Stimulated activated CD4-positive, alpha-beta T cell treated with anti-CD3 and anti-CD28 coated beads, TNF-alpha, amount 100 ng/mL, for 1 hour (primary cell): ENCODE measurements at regions not wholly inside any gene's neighbourhood (a gene's known extent, or its start where the extent isn't known, plus 50 kb on each side); places are given as distances from the start of the nearest gene placed in this dataset.

Experiments
- DNase-seq, 3 donors: peaks; one replicate each; pipeline ENCODE4 v3.0.0-alpha.2; 2020; ENCODE audit warnings: low read depth in 3 of 3, low spot score in 1 of 3

DNA sequence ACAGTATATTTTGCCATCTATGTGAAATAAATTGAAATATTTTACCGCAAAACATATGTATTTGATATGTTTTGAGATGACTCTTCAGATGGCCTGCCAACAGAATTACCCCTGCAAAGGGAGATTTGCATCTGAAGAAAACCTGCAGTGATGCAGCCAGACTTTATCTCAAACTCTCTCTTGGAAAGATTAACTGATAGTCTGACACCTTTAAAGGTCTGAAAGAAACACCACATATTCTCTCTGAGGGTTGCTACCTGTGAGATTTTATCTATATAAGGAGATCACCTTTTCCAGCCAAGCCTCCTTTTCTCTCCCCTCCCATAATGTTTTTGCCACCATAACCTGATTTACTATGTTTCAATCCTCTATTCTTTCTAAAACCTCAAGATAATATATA lies 1106.3 kb upstream of the IGFBP7 start:
- no peak for DNase-seq

DNA sequence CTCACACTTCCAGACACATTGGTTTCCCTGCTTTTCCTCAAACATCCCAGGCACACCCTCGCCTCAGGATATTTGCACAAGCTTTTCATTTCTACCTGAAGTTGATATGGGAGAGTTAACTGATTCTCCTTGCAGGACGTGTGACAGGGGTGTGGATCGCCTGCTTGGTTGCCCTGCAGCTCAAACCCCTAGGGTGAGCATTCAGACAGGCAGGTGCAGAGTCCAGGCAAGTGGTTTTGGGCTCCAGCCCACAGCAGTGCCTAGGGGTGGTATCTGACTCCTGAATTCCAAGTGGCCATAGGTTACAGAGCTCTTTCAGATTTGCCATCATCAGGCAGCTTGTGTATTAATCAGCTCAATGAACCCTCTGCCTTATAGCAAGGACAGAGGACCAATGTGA lies 1104.2 kb upstream of the IGFBP7 start:
- no peak for DNase-seq

DNA sequence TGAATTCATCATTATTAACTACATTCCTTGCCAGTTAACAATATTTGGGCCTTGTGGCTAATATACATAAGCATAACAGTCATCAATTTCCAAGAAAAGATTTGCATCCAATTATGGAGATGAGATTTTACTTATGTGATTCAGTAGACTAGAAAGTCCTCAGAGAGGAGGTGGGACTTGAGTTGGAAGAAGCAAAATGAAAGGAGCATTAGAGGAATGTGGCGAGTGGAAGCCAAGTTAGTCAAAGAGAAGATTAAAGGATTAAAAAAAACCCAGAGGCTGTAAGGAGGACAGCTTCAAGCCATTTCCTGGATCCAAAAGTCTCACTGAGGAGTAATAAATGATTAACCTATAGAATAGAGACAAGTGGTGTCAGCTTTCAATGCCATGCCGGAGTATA lies 1099.4 kb upstream of the IGFBP7 start:
- no peak for DNase-seq

DNA sequence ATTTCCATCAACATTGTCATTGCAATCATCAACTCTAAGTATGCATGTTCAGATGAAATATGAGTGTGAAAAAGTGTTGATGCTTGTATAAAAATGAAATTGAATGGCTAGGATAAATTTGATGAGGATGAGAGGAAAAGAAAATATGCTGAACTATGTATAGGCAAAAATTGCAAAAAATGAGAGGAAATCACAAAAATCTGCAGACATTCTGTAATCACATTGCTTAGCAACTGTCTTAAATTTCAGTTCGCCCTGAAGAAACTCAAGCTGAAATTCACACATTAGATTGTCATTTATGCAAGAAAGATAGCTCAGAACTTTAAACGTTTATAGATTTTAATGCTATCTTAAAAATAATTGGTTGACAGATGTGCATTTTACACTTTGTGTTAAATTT lies 1098.8 kb upstream of the IGFBP7 start:
- no peak for DNase-seq

DNA sequence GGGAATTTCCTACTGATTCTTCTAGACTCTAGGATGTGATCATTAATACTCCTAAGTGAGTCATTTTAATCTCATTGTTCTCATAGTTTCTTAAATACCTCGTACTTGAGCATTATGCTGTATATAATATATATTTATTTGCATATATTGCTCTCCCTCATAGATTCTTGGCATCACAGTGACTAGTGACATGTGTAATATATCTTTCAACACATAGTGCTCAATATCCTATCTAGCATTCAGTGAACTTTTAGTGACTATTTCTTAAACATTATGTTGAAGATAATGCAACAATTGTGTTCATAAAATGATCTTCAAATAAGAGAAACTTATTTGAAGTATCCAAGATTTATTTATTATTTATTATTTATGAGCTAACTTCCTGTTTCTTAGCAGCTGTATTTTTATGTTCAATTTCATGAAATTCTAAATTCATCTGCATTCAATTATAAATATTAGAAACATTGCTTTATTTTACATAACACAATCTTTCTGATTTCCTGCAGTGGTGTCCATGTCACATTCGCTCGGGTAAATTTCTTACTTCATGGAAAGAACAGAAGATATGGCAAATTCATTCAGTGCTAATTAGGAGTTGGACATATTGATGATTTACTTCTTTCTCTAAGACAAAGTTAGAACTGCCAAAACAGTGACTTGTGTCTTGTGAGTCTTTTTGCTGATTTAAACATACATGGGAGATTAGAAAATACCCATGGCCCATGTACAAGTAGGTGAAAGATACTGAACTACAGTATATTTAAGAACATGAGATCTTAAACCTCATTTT lies 1095.5 kb upstream of the IGFBP7 start:
- DNase-seq = no peak

DNA sequence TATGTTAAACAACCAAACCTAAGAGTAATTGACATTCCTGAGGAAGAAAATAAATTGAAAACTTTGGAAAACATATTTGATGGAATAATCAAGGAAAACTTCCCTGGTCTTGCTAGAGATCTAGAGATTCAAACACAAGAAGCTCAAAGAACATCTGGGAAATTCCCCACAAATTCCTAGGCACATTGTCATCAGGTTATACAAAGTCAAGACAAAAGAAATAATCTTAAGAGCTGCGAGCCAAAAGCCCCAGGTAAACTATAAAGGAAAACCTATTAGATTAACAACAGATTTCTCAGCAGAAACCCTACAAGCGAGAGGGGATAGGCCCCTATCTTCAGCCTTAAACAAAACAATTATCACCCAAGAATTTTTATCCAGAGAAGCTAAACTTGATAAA lies 1082.0 kb upstream of the IGFBP7 start:
- no peak for DNase-seq

DNA sequence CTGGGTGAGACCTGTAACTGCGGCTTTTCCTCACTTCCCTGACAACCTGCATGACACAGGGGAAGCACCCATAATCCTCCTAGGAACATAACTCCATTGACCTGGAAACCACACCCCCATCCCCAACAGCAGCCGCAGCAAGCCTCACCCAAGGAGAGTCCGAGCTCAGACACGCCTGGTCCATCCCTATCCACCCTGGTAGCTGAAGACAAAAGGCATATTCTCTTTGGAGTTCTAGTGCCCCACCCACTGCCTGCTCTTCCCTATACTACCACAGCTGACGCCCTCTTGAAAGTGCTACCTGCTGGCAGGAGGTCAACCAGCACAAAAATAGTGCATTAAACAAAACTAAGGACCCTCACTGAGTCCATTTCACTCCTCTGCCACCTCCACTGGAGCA lies 1080.9 kb upstream of the IGFBP7 start:
- no peak for DNase-seq

DNA sequence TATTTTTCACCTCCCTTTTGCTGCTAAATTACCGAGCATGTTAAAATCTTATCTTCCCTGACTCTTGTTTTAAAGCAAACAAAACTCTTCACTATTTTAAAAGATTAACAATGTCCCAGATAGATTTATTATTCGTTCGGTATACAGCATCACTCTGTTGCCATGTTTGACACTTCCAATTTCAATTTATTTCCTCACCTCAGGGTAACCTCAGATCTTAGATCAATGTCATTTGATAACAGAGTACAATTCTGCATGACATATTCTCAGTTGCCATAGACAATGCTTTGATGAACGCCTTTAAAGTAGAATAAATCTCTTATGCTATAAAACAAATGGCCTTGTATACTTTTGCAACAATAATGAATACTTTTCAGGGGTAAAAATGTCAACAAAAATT lies 1078.1 kb upstream of the IGFBP7 start:
- DNase-seq = no peak

DNA sequence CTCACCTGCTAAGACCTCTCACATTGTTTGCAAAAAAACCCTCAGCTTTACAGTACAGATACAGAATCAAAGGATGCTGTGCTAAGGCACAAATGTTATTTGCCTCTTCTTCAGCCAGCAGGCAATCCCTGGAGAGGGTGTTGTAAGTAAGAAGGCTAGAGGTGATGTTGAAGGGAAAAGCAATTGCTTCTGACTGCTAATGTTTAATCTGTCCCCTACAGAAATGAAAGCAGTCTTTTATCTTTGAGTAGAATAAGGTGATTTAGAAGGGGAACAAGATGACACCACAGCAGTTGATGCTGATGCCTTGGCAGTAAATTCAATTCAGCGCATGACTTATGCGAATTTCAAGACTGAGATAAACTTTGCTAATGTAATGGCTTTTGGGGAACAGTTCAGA lies 1064.8 kb upstream of the IGFBP7 start:
- no peak for DNase-seq

DNA sequence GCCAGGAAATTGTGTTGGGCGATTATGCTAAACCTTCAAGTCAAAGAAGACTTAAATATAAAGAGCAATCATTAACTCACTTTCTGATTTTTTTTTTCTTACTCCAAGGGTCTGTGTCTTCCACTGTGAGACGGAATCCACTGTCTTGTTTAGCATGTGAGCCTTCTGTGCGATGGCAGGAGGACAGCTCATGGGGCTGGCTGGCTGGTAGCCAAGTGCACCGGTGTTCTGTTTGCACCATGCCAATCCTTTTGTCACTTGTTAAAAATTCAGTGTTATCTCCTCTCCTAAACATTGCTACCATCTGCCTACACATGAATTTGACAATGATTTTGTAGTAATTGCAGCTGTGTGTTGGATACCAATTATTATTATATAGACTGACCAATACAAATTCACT lies 1056.3 kb upstream of the IGFBP7 start:
- no peak for DNase-seq

DNA sequence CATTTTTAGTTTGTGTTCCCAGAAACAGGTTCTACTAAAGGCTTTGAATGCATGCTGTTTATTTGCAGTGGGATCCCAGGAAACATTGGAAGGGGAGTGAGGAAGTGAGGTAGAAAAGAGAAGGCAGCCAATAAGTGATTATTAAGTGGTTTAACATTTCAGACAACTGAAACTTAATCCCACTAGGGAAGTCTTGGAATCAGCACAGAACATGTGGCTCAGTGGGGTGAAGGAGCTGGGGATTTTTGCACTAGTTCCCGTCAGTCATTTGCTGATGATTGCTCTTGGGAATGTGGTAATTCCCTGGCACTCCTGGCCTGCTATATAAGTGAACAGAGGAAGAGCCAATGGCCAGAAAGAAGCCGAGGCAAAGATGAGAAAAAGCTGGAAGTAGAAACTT lies 1053.0 kb upstream of the IGFBP7 start:
- DNase-seq = no peak

DNA sequence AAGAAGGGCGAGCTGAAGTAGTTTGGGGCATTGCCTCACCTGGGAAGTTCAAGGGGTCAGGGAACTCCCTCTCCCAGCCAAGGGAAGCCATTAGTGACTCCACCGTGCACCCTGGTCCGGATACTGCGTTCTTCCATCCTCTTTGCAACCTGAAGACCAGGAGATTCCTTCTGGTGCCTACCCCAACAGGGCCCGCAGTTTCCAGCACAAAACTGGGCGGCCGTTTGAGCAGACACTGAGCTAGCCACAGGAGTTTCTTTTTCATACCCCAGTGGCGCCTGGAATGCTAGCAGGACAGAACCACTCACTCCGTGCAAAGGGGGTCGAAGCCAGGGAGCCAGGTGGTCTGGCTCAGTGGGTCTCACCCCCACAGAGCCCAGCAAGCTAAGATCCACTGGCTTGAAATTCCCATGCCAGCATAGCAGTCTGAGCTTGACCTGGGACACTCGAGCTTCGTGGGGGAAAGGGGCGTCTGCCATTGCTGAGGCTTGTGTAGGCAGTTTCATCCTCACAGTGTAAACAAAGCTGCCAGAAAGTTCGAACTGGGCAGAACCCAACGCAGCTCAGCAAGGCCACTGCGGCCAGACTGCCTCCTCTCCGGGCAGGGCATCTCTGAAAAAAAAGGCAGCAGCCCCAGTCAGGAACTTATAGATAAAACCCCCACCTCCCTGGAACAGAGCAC lies 1039.4 kb upstream of the IGFBP7 start:
- no peak for DNase-seq

DNA sequence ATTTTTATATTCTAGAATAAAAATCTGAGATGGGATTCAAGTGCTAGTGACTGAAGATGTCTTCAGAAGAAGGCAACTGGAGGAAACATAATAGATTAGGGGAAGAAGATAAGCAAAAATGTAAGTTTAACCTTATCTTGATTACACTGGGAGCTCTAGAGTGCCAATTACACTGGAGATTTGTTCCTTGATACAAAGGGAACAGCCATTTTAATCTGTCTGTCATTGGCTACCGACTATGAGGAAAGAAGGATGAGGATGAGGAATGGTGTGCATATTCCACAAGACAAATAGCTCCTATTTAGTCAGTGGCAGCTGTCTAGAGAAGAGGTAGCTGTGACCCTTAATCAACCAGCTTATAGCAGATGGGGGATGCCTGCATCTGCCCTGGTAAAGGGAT lies 1034.5 kb upstream of the IGFBP7 start:
- no peak for DNase-seq

DNA sequence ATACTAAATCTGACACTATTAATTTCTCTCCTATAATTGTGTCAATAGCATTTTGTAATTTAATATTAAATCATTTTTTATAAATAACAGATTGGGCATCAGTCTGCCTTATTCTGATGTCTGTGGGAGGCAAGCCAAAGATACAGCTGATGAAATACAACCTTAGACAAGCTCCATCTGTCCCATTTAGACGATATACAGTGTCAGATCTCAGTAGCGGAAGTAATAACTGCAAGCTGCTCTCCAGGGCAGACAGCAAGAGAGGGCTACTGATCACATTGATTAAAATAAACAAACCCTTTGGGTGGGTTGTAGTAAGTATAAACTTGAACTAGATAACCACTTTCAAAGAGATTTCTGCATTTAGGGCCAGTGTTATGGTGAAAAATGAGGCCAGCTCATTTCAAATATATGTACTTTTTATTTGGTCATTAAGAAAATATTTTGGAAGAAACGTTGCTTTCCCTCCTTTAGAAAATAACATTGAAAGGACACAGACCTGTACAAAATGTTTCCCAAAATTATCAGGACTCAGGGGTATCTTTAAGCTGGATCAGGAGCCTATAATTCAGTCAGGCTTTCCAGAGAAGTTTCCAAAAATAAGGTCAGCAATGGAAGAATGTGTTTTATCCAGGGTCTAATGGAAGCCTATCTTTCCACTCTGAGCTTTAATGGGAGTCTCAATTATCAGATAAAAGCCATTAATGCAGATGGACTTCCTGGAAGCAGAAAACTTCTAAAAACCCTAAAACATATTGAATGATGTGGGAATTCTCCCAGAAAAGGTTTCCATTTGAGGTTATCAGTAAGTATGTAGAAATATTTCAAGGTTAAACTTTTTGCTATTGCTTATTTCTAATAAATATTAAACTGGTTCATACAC lies 1028.8 kb upstream of the IGFBP7 start:
- DNase-seq = no peak

DNA sequence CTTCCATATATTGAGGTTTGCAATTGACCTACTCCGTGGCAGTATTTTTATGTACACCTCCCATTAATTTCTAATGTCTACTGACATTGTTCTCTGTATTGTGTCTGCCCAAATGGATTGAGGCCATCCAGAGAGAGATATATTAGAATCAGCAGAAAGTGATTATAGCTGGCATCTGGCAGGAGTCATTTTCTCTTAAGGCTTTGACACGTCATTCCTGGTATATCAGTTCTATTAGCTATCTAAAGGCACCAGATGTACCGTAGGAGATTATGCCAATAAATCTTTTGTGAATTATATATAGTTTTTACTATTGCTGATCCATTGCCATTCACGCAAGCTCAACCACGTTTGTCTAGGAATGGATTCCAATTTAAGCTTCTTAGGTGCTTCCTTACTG lies 1026.4 kb upstream of the IGFBP7 start:
- no peak for DNase-seq

DNA sequence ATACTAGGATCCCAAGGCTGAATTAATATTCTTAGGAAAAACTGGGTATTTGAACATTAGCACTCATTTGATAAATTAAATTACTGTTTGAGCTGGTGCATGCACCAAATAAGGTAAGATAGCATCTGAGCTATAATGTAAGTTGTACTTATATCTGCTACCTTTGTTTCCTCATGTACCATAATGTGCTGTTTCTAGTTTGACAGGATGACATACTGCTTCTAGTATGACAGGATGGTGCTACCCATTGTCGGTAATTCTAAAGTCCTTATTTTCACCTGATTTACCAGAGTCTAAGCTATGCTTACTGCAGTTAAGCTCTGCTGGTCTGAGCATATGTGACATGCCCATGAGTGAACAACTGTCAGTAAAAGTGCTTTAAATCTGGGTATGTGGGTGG lies 1017.5 kb upstream of the IGFBP7 start:
- DNase-seq = no peak

DNA sequence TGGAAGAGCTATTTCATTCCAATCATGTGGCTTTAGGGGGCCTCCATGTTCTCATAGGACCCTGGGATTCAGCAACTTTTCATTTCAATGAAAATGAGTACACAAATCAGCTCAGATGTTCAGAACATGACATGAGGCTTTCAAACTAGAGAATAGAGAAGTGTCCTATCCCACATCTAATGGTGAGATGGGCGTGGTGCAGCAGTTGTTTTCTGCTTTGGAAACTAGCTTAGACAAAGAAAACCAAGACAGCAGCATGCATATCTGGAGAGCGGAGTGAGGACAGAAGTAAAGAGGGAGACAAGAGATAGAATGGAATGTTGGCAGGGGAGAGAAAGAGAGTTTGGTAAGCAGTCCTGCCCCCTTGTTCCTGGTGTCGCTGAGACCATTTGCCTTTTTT lies 1009.1 kb upstream of the IGFBP7 start:
- DNase-seq = no peak

DNA sequence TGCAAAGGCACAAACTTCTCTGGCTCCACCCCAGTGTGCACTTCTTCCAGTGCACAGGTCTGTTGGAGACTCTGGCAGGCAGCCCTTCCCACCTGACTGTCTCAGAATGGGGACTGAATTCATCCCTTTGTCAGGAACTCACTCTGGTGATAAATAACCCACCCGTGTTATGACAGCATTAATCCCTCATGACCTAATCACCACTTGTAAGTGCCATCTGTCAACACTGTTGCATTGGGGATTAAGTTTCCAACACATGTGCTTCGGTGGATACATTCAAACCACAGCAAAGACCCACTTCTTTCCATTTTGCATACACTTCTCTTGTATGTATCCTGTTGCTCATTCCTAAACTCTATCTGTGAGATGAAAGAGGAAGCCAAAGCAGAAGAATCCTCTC lies 1002.9 kb upstream of the IGFBP7 start:
- no peak for DNase-seq

DNA sequence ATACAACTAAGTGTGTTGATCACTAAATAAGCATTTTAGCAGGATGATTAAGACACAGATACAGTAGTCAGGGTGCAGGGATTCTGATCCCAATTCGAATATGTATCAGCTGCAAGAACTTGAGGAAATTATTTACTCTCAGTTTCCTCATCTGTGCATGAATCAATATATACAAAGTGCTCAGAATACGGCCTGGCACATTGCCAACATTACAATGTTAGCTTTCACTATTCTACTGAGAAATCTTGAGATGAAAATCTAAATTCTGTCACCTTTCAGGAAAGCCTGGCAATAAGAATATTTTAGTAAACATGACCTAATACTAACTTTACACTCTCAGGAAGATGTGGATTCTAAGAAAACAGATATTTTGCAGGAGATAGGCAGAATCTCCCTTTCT lies 1001.6 kb upstream of the IGFBP7 start:
- DNase-seq = no peak

DNA sequence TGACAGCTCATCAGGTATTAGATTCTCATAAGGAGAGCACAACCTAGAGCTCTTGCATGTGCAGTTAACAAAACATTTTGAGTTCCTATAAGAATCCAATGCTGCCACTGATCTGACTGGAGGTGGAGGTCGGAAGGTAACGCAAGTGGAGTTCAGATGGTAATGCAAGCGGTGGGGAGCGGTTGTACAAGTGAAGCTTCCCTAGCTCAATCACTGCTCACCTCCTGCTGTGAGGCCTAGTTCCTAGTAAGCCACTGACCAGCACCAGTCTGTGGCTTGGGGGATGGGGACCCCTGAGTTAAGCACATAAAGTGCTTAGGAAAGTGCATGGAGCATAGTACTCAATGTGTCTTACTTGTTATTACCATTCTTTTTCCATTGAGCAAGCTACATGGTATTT lies 983.2 kb upstream of the IGFBP7 start:
- DNase-seq = no peak

DNA sequence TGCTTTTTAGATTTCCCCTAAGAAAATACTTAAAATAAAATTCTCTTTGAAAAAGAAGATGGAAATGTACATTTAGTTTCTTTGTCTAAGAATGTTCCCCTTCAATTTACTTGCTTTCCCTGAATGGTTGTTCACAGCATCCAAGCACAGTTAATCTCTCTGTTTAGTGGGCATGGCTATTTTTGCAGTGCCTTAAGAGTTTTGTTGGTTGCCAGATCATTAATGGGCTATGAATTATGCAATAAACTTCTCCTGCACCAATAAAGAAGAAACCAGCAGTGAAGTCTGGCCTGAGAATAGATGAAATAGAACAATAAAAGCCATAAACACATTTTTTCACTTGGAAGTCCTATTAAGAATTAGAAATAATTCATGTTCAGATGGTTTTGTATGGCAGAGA lies 980.4 kb upstream of the IGFBP7 start:
- DNase-seq = no peak

DNA sequence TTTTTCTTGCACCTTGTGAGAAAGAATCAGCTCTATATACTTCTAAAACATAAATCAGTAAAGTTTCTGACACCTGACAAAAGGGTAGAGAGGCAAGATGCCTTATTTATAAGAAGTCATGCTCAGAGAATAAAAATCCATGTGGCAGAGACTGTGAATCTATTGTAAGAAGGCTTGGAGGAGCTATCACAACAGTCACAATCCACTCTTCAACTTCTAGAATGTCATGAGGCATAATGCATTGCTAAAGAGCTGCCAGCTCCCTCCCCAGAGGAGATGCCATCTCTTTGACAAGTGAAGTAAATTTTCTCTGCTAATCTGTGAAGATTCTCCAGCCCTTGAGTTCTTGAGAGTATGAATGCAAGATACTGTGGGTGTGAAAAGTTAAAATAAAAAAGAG lies 971.2 kb upstream of the IGFBP7 start:
- no peak for DNase-seq
